Superior temporal gyrus (tissue), 1 donor: ENCODE measurements at regions not wholly inside any gene's neighbourhood (a gene's known extent, or its start where the extent isn't known, plus 50 kb on each side); places are given as distances from the start of the nearest gene placed in this dataset.

Experiments
- DNase-seq: peaks from one replicate; pipeline ENCODE4 v3.0.0-alpha.2; 2016; ENCODE audit errors: extremely low spot score

- DNase-seq = no peak
These were observed 74.1 kb upstream of the DSEL start for GRCh38 chr18:67590571-67591141.

DNA sequence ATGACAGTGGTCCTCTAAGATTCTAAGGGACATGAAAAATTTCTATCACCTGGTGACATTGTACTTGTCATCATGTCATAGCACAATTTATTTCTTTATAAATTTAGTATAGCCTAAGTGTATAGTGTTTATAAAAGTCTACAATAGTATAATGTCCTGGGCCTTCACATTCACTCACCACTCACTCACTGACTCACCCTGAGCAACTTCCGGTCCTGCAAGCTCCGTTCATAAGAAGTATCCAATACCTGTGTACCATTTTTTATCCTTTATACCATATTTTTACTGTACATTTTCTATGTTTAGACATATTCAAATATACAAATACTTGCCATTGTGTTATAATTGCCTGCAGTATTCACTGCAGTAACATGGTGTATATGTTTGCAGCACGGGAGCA is 72.8 kb upstream of the DSEL start:
- no peak for DNase-seq

GRCh38 chr18:67586101-67586500 is 69.6 kb upstream of the DSEL start:
- DNase-seq = no peak

GRCh38 chr18:67583621-67584020 is 67.1 kb upstream of the DSEL start:
- no peak for DNase-seq

DNA sequence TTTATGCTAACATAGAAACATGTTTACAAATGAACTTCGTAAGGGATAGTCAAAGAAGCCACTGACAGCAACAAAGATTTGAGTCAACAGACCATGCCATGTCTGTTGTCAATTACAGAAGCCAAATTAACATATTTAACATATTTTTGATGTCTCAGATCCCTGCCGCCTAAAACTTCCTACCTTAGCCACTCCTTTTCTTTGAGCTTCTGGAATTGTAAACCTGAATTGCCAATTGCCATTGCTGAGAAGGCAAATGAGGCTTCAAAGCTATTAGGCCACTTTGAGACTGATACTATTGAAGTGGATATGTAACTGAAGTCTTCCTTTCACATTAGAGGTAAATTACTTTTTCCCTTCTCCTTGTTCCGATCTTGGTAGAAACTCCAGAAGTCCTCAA is 66.0 kb upstream of the DSEL start:
- DNase-seq = no peak

GRCh38 chr18:67581178-67581577 is 64.7 kb upstream of the DSEL start:
- DNase-seq = no peak

DNA sequence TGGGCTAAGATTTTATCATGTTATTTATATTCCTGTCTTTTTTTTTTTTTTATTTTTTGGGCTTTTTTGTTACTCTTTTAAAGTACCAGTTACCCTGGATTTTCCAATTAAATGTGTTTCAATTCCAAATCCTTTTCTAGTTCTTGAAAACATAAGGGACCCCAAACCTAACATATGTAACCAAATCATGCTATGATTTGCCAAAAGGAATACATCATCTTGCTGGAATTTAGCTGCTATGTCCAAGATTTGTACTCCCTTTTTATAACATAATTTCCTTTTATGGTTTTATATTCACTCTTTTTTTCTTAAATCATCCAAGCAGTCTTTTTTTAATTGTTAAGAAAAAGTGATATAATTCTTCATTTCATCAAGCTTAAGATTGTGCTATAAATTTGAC is 60.9 kb upstream of the DSEL start:
- DNase-seq = no peak

GRCh38 chr18:67574749-67575148 is 58.2 kb upstream of the DSEL start:
- DNase-seq = no peak

- DNase-seq = no peak
These were observed 51.6 kb upstream of the DSEL start for GRCh38 chr18:67568166-67568565.
